ENCODE measurements at regions not wholly inside any gene's neighbourhood (a gene's known extent, or its start where the extent isn't known, plus 50 kb on each side); places are given as distances from the start of the nearest gene placed in this dataset.

DNA sequence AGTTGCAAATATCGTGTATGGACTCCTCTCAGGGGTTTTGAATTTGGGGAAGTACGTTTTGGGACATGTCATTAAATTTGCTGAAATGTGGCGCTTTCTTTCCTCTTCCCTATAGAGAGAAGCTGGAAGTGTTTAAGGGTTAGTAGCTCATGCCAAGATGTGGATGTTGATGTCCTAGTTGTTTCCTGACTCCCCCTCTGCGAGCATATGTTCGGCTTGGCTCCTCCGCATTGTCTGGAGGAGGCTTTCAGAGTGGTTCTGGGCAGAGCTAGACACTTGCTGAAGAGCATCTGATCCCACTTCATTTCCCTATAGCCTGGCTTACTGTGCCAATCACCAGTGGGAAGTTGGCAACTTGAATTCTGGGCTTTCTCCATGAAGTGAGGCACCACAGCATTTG is 347.4 kb upstream of the B3GALT2 start:
- H2AFZ ChIP-seq (ENCODE audit: low read length): no peak overlapping the region
- H3K9me3 ChIP-seq (ENCODE audit: insufficient read depth, low read depth, low read length): no peaks in the 10 kb centered on the region
- no peak for TF ChIP-seq EZH2phosphoT487 (IDR thresholded peaks at IDR 0.05; ENCODE audit: borderline replicate concordance)
- TF ChIP-seq, protein P1, sequence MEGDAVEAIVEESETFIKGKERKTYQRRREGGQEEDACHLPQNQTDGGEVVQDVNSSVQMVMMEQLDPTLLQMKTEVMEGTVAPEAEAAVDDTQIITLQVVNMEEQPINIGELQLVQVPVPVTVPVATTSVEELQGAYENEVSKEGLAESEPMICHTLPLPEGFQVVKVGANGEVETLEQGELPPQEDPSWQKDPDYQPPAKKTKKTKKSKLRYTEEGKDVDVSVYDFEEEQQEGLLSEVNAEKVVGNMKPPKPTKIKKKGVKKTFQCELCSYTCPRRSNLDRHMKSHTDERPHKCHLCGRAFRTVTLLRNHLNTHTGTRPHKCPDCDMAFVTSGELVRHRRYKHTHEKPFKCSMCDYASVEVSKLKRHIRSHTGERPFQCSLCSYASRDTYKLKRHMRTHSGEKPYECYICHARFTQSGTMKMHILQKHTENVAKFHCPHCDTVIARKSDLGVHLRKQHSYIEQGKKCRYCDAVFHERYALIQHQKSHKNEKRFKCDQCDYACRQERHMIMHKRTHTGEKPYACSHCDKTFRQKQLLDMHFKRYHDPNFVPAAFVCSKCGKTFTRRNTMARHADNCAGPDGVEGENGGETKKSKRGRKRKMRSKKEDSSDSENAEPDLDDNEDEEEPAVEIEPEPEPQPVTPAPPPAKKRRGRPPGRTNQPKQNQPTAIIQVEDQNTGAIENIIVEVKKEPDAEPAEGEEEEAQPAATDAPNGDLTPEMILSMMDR (conservative IDR thresholded peaks at IDR 0.05; ENCODE audit: low read length): no peak
- H3K4me2 ChIP-seq (ENCODE audit: low read depth, low read length, poor library complexity, severe bottlenecking): no peak overlapping the region
- H3K4me1 ChIP-seq (ENCODE audit: insufficient read depth, low read length, poor library complexity, severe bottlenecking): no peaks in the 10 kb centered on the region
- H3K27me3 ChIP-seq (ENCODE audit: insufficient read depth, low read length, poor library complexity, severe bottlenecking): no peaks in the 10 kb centered on the region
- no peak overlapping the region for H3K4me3 ChIP-seq (ENCODE audit: low read length, poor library complexity, severe bottlenecking)
- no peaks in the 10 kb centered on the region for H3F3A ChIP-seq (ENCODE audit: low read depth)
- no peaks in the 10 kb centered on the region for H3K36me3 ChIP-seq (ENCODE audit: insufficient read depth, low read length)
- H3K79me2 ChIP-seq (ENCODE audit: insufficient read depth, low read length): no peaks in the 10 kb centered on the region
- H4K20me1 ChIP-seq (ENCODE audit: insufficient read depth, low read length, poor library complexity, severe bottlenecking): no peaks in the 10 kb centered on the region
- H3K9ac ChIP-seq (ENCODE audit: low read depth, low read length, poor library complexity, severe bottlenecking): no peak overlapping the region
- no peaks in the 10 kb centered on the region for H3K9me2 ChIP-seq (replicated peaks; ENCODE audit: low read depth, low read length)

DNA sequence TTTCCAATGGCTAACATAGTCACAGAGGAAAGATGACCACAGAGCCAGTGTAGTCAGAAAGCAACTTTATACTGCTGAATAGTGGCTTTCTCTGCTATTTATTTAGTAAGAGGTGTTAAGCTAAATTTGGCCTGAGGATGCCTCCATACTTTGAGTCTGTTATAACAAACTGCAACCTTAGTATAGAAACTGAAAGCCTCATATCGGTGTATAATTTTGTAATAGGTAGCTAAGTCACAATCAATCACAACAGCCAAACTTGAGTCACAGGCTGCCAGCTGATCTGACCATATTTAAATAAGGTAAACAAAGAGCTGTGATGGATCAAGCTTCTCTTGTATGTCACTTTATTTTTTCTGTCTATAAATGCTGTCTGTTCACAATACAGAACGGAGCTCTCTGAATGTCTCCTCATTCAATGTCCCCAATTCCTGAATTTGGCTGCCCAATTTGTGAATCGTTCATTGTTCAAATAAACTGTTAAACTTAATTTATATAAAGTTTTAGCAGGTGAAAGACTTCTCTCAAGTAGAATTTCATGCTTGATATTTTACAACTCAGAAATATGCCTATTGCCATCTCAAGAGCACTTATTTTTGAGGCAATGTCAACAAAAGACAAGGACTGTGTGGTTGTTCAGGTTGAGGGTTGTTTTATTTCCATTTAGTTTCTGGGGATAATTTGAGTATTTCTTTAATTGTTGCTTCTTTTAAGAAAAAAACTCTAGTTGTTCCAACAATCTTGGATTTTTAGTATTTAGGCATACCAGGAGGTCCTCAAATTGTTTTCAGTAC is 339.7 kb upstream of the B3GALT2 start:
- no peaks in the 10 kb centered on the region for H3K9me2 ChIP-seq (replicated peaks; ENCODE audit: low read depth, low read length)
- no peaks in the 10 kb centered on the region for H3K9me3 ChIP-seq (ENCODE audit: insufficient read depth, low read depth, low read length)
- no peaks in the 10 kb centered on the region for H3F3A ChIP-seq (ENCODE audit: low read depth)
- H2AFZ ChIP-seq (ENCODE audit: low read length): no peak overlapping the region
- no peaks in the 10 kb centered on the region for H3K79me2 ChIP-seq (ENCODE audit: insufficient read depth, low read length)
- TF ChIP-seq, protein P1 (conservative IDR thresholded peaks at IDR 0.05; ENCODE audit: low read length): no peak
- TF ChIP-seq EZH2phosphoT487 (IDR thresholded peaks at IDR 0.05; ENCODE audit: borderline replicate concordance): no peak
- no peak overlapping the region for H3K9ac ChIP-seq (ENCODE audit: low read depth, low read length, poor library complexity, severe bottlenecking)
- no peak overlapping the region for H3K4me2 ChIP-seq (ENCODE audit: low read depth, low read length, poor library complexity, severe bottlenecking)
- H4K20me1 ChIP-seq (ENCODE audit: insufficient read depth, low read length, poor library complexity, severe bottlenecking): no peaks in the 10 kb centered on the region
- no peaks in the 10 kb centered on the region for H3K4me1 ChIP-seq (ENCODE audit: insufficient read depth, low read length, poor library complexity, severe bottlenecking)
- no peaks in the 10 kb centered on the region for H3K27me3 ChIP-seq (ENCODE audit: insufficient read depth, low read length, poor library complexity, severe bottlenecking)
- H3K4me3 ChIP-seq (ENCODE audit: low read length, poor library complexity, severe bottlenecking): no peak overlapping the region
- no peaks in the 10 kb centered on the region for H3K36me3 ChIP-seq (ENCODE audit: insufficient read depth, low read length)

DNA sequence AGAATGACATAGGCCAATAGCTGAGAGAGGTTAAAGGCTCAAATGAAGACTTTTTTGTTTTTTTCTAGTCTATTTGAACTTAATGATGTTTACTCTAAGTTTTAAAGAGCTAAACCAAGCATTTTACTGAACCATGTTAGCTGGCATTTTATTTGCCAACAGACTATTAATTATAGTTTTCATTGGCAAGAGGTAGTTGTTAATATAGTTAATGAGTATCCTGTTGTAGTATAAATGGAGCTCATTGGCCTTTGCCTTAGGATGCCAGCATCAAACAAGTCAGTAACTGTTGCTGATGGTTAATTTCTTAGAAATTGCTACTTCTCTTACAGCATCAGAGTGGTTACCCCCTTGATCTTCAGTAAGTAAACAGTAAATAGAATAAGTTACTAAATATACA is 339.0 kb upstream of the B3GALT2 start:
- Histone ChIP-seq H3K9ac (ENCODE audit: low read depth, low read length, poor library complexity, severe bottlenecking) (no peak overlapping the region), H3K27me3 (ENCODE audit: insufficient read depth, low read length, poor library complexity, severe bottlenecking) (no peaks in the 10 kb centered on the region), H4K20me1 (ENCODE audit: insufficient read depth, low read length, poor library complexity, severe bottlenecking) (no peaks in the 10 kb centered on the region), H2AFZ (ENCODE audit: low read length) (no peak overlapping the region), H3F3A (ENCODE audit: low read depth) (no peaks in the 10 kb centered on the region), H3K36me3 (ENCODE audit: insufficient read depth, low read length) (no peaks in the 10 kb centered on the region), H3K4me3 (ENCODE audit: low read length, poor library complexity, severe bottlenecking) (no peak overlapping the region), H3K4me1 (ENCODE audit: insufficient read depth, low read length, poor library complexity, severe bottlenecking) (no peaks in the 10 kb centered on the region), H3K4me2 (ENCODE audit: low read depth, low read length, poor library complexity, severe bottlenecking) (no peak overlapping the region), H3K9me2 (replicated peaks; ENCODE audit: low read depth, low read length) (no peaks in the 10 kb centered on the region), H3K79me2 (ENCODE audit: insufficient read depth, low read length) (no peaks in the 10 kb centered on the region), H3K9me3 (ENCODE audit: insufficient read depth, low read depth, low read length) (no peaks in the 10 kb centered on the region)
- no peak for TF ChIP-seq EZH2phosphoT487 (IDR thresholded peaks at IDR 0.05; ENCODE audit: borderline replicate concordance)
- TF ChIP-seq, protein P1 (conservative IDR thresholded peaks at IDR 0.05; ENCODE audit: low read length): no peak

Data from Loucy (cell line).